HCT116 (cell line): ENCODE measurements at regions not wholly inside any gene's neighbourhood (a gene's known extent, or its start where the extent isn't known, plus 50 kb on each side); places are given as distances from the start of the nearest gene placed in this dataset.

Experiments
- CEBPB ChIP-seq: IDR thresholded peaks from 2 replicates; pipeline ENCODE4 v1.6.1; 2012; ENCODE audit warnings: low read depth
- CTCF ChIP-seq, 3 experiments: fragments of 200-600 bp in 1 of 3; sonication (generic) in 1 of 3; IDR thresholded peaks in 2 of 3; conservative IDR thresholded peaks in 1 of 3; 2 replicates each; pipeline ENCODE4 v1.5.1; 2012 to 2017; ENCODE audit warnings: low read depth in 2 of 3, low read length in 2 of 3, antibody characterized with exemption in 1 of 3, borderline replicate concordance in 1 of 3, control low read depth in 1 of 3, mild to moderate bottlenecking in 1 of 3, mixed read lengths in 1 of 3, mixed run types in 1 of 3, moderate library complexity in 1 of 3; ENCODE audit not compliant: insufficient read depth in 1 of 3
- JUND ChIP-seq: IDR thresholded peaks from 2 replicates; pipeline ENCODE4 v1.6.1; 2012
- POLR2A ChIP-seq: IDR thresholded peaks from 2 replicates; pipeline ENCODE4 v1.7.0; 2011; ENCODE audit warnings: borderline replicate concordance; ENCODE audit not compliant: insufficient read depth, insufficient read length; ENCODE audit errors: extremely low read depth
- TF ChIP-seq, protein P1 (sequence below): IDR thresholded peaks from 2 replicates; pipeline ENCODE4 v1.6.1; 2012

GRCh38 chr7:67361150-67361549, 364.5 kb downstream of the TYW1 start:
- no peak for TF ChIP-seq CTCF (IDR thresholded peaks at IDR 0.05 in 2 of 3, conservative IDR thresholded peaks at IDR 0.05 in 1 of 3; ENCODE audit: borderline replicate concordance in 1 of 3, insufficient read depth in 1 of 3, low read depth in 2 of 3, low read length in 2 of 3)
- no peak for TF ChIP-seq JUND
- TF ChIP-seq CEBPB = no peak
- TF ChIP-seq, protein P1, sequence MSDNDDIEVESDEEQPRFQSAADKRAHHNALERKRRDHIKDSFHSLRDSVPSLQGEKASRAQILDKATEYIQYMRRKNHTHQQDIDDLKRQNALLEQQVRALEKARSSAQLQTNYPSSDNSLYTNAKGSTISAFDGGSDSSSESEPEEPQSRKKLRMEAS = no peak
- TF ChIP-seq POLR2A = no peak
